GM21528 (cell line): ENCODE measurements at regions not wholly inside any gene's neighbourhood (a gene's known extent, or its start where the extent isn't known, plus 50 kb on each side); places are given as distances from the start of the nearest gene placed in this dataset.

Experiments
- ATAC-seq: cut with Tn5 transposase; IDR thresholded peaks from one replicate; pipeline ENCODE4 v1.9.1; 2021; ENCODE audit warnings: mild to moderate bottlenecking, moderate library complexity; ENCODE audit not compliant: unreplicated experiment, low FRiP score

GRCh38 chr15:94177112-94177511, 54.2 kb upstream of the MCTP2 start:
- ATAC-seq: no peak

- ATAC-seq: no peak
Observed at GRCh38 chr15:94175420-94175819, 55.9 kb upstream of the MCTP2 start.

- ATAC-seq: peak; percentile 92
Observed at GRCh38 chr15:94174399-94174802, 57.0 kb upstream of the MCTP2 start.

GRCh38 chr15:94168250-94168649, 63.1 kb upstream of the MCTP2 start:
- no peak for ATAC-seq

- ATAC-seq: no peak
Observed at GRCh38 chr15:94164971-94165370, 66.4 kb upstream of the MCTP2 start.

GRCh38 chr15:94164202-94164807, 67.1 kb upstream of the MCTP2 start:
- ATAC-seq: no peak

GRCh38 chr15:94162939-94163338, 68.4 kb upstream of the MCTP2 start:
- ATAC-seq: no peak

GRCh38 chr15:94154255-94154654, 77.1 kb upstream of the MCTP2 start:
- ATAC-seq: no peak

- no peak for ATAC-seq
Observed at GRCh38 chr15:94145046-94145445, 86.3 kb upstream of the MCTP2 start.

- no peak for ATAC-seq
Observed at GRCh38 chr15:94141802-94142201, 89.6 kb upstream of the MCTP2 start.

- no peak for ATAC-seq
Observed at GRCh38 chr15:94135486-94136147, 95.7 kb upstream of the MCTP2 start.

- no peak for ATAC-seq
Observed at GRCh38 chr15:94131875-94132274, 99.5 kb upstream of the MCTP2 start.

- no peak for ATAC-seq
Observed at GRCh38 chr15:94130504-94130903, 100.9 kb upstream of the MCTP2 start.

GRCh38 chr15:94127006-94127405, 104.4 kb upstream of the MCTP2 start:
- ATAC-seq: no peak

- ATAC-seq: no peak
Observed at GRCh38 chr15:94125698-94126097, 105.7 kb upstream of the MCTP2 start.

GRCh38 chr15:94125156-94125555, 106.2 kb upstream of the MCTP2 start:
- ATAC-seq: no peak

- ATAC-seq: no peak
Observed at GRCh38 chr15:94122516-94122915, 108.8 kb upstream of the MCTP2 start.

- ATAC-seq: peak; percentile 99
Observed at GRCh38 chr15:94119923-94120775, 111.2 kb upstream of the MCTP2 start.

GRCh38 chr15:94119298-94119811, 112.0 kb upstream of the MCTP2 start:
- ATAC-seq: no peak

- no peak for ATAC-seq
Observed at GRCh38 chr15:94110476-94111130, 120.8 kb upstream of the MCTP2 start.

GRCh38 chr15:94107652-94108051, 123.7 kb upstream of the MCTP2 start:
- ATAC-seq: no peak
